H1 (cell line): ENCODE measurements at regions not wholly inside any gene's neighbourhood (a gene's known extent, or its start where the extent isn't known, plus 50 kb on each side); places are given as distances from the start of the nearest gene placed in this dataset.

ENCODE experiments used
- CTCF ChIA-PET: fragments of 300-600 bp; sonication (Branson Sonifier 250); formaldehyde crosslinking; loops from one replicate; lab custom pipeline; 2021; ENCODE audit not compliant: partially characterized antibody; lab: Charles Lee
- POLR2A ChIA-PET: fragments of 300-600 bp; sonication (Branson Sonifier 250); formaldehyde crosslinking; loops from one replicate; lab custom pipeline; 2021; ENCODE audit warnings: inconsistent platforms; ENCODE audit not compliant: partially characterized antibody; lab: Charles Lee
- DNase-seq, 2 experiments: peaks; one replicate each; pipeline versions ENCODE4 v3.0.0 to v3.0.0-alpha.2; 2010 to 2022; ENCODE audit warnings: low spot score in 2 of 2, low read depth in 1 of 2, mixed read lengths in 1 of 2
- FAIRE-seq: peaks from 2 replicates; lab custom pipeline; 2011; peaks lifted over from hg19 to GRCh38; lab: Jason Lieb, UNC
- H2AFZ ChIP-seq: 2 replicates; pipeline ENCODE4 v1.8.1; 2012; ENCODE audit warnings: low read length, inconsistent platforms
- H2AK5ac ChIP-seq: 2 replicates; pipeline ENCODE4 v1.6.1; 2013; ENCODE audit warnings: low read depth, low read length
- H2BK120ac ChIP-seq: replicated peaks from 2 replicates; pipeline ENCODE3; 2013; ENCODE audit warnings: low read depth, low read length, inconsistent platforms
- H2BK12ac ChIP-seq: 2 replicates; pipeline ENCODE4 v1.6.1; 2013; ENCODE audit warnings: low read depth, low read length
- H2BK15ac ChIP-seq: 2 replicates; pipeline ENCODE4 v1.6.1; 2013; ENCODE audit warnings: low read length
- H2BK20ac ChIP-seq: 2 replicates; pipeline ENCODE4 v1.6.1; 2013; ENCODE audit warnings: low read length
- H2BK5ac ChIP-seq: 2 replicates; pipeline ENCODE4 v1.6.1; 2013; ENCODE audit warnings: low read depth, low read length
- H3K14ac ChIP-seq: 2 replicates; pipeline ENCODE4 v1.6.1; 2013; ENCODE audit warnings: inconsistent platforms; ENCODE audit not compliant: insufficient read length
- H3K18ac ChIP-seq: 2 replicates; pipeline ENCODE4 v1.6.1; 2013; ENCODE audit warnings: low read length; ENCODE audit errors: extremely low read depth
- H3K23ac ChIP-seq: 2 replicates; pipeline ENCODE4 v1.6.1; 2013; ENCODE audit warnings: inconsistent platforms; ENCODE audit not compliant: insufficient read length
- H3K23me2 ChIP-seq: 2 replicates; pipeline ENCODE4 v1.6.1; 2013; ENCODE audit warnings: low read depth, low read length
- H3K27ac ChIP-seq: 2 replicates; pipeline ENCODE4 v1.6.1; 2011; ENCODE audit warnings: low read depth, low read length, inconsistent platforms
- H3K27me3 ChIP-seq, 4 experiments: replicated peaks in 1 of 4; 1 replicate in 1 of 4; 2 replicates in 3 of 4; pipeline versions ENCODE4 v1.6.1 to v1.8.1; 2011 to 2013; ENCODE audit warnings: low read length in 3 of 4, mild to moderate bottlenecking in 3 of 4, inconsistent platforms in 2 of 4, mixed read lengths in 2 of 4, moderate library complexity in 1 of 4; ENCODE audit not compliant: control insufficient read depth in 3 of 4, insufficient read depth in 3 of 4; ENCODE audit errors: extremely low read depth in 1 of 4
- H3K36me3 ChIP-seq, 4 experiments: 2 replicates each; pipeline versions ENCODE4 v1.6.1 to v1.8.1; 2011 to 2013; ENCODE audit warnings: mild to moderate bottlenecking in 4 of 4, low read length in 3 of 4, moderate library complexity in 2 of 4, control low read depth in 1 of 4, inconsistent platforms in 1 of 4; ENCODE audit not compliant: insufficient read depth in 4 of 4, control insufficient read depth in 2 of 4
- H3K4ac ChIP-seq: replicated peaks from 2 replicates; pipeline ENCODE3; 2013; ENCODE audit warnings: low read length, low read depth, mixed read lengths, inconsistent platforms; ENCODE audit not compliant: insufficient read length
- H3K4me1 ChIP-seq, 4 experiments: replicated peaks in 1 of 4; 1 replicate in 1 of 4; 2 replicates in 3 of 4; pipeline versions ENCODE4 v1.6.1 to v1.8.1; 2011 to 2013; ENCODE audit warnings: low read length in 3 of 4, inconsistent platforms in 2 of 4, mixed read lengths in 1 of 4; ENCODE audit not compliant: insufficient read depth in 4 of 4, control insufficient read depth in 3 of 4
- H3K4me2 ChIP-seq, 2 experiments: 2 replicates each; pipeline versions ENCODE4 v1.6.1 to v1.8.1; 2011 to 2013; ENCODE audit warnings: low read depth in 2 of 2, low read length in 2 of 2, control low read depth in 1 of 2, inconsistent platforms in 1 of 2, mild to moderate bottlenecking in 1 of 2; ENCODE audit not compliant: insufficient read depth in 1 of 2
- H3K4me3 ChIP-seq, 4 experiments: fragments of 200-600, 300-600 bp in 1 of 4; sonication (generic), shearing (Covaris generic), sonication (Bioruptor Twin) in 1 of 4; 2 replicates each; pipeline versions ENCODE4 v1.5.1 to v1.8.1; 2011 to 2016; ENCODE audit warnings: low read length in 4 of 4, low read depth in 3 of 4, control low read depth in 2 of 4, inconsistent platforms in 2 of 4, mild to moderate bottlenecking in 2 of 4, mixed read lengths in 1 of 4, moderate library complexity in 1 of 4; ENCODE audit not compliant: insufficient read depth in 2 of 4; ENCODE audit errors: extremely low read depth in 1 of 4
- H3K56ac ChIP-seq: replicated peaks from 2 replicates; pipeline ENCODE3; 2013; ENCODE audit warnings: low read depth, mild to moderate bottlenecking, mixed read lengths, low read length, inconsistent platforms; ENCODE audit not compliant: insufficient read length
- H3K79me1 ChIP-seq: 2 replicates; pipeline ENCODE4 v1.6.1; 2013; ENCODE audit warnings: low read depth, low read length, control low read depth
- H3K79me2 ChIP-seq, 2 experiments: 2 replicates each; pipeline versions ENCODE4 v1.6.1 to v1.8.1; 2012 to 2013; ENCODE audit warnings: low read length in 2 of 2, mild to moderate bottlenecking in 2 of 2, inconsistent platforms in 1 of 2; ENCODE audit not compliant: insufficient read depth in 2 of 2, control insufficient read depth in 1 of 2
- H3K9ac ChIP-seq, 4 experiments: replicated peaks in 1 of 4; 1 replicate in 1 of 4; 2 replicates in 3 of 4; pipeline versions ENCODE4 v1.6.1 to v1.8.1; 2011 to 2013; ENCODE audit warnings: low read depth in 3 of 4, low read length in 3 of 4, control low read depth in 2 of 4, mild to moderate bottlenecking in 2 of 4, moderate library complexity in 2 of 4, inconsistent platforms in 1 of 4; ENCODE audit errors: extremely low read depth in 1 of 4
- H3K9me3 ChIP-seq, 2 experiments: 2 replicates each; pipeline versions ENCODE4 v1.6.1 to v1.8.1; 2012 to 2013; ENCODE audit warnings: mild to moderate bottlenecking in 2 of 2, moderate library complexity in 2 of 2, control low read depth in 1 of 2, inconsistent platforms in 1 of 2, low read depth in 1 of 2, low read length in 1 of 2, mixed read lengths in 1 of 2; ENCODE audit not compliant: insufficient read depth in 2 of 2
- H4K20me1 ChIP-seq, 2 experiments: replicated peaks in 1 of 2; 2 replicates each; pipeline versions ENCODE3 to v1.8.1; 2011 to 2013; ENCODE audit warnings: inconsistent platforms in 2 of 2, low read length in 2 of 2, mild to moderate bottlenecking in 1 of 2; ENCODE audit not compliant: insufficient read depth in 2 of 2, control insufficient read depth in 1 of 2
- H4K5ac ChIP-seq: 2 replicates; pipeline ENCODE4 v1.6.1; 2013; ENCODE audit warnings: low read length, low read depth, mixed read lengths, inconsistent platforms; ENCODE audit not compliant: insufficient read length
- H4K8ac ChIP-seq: 2 replicates; pipeline ENCODE4 v1.8.0; 2013; ENCODE audit warnings: mild to moderate bottlenecking, moderate library complexity, low read length, inconsistent platforms; ENCODE audit not compliant: insufficient read depth; ENCODE audit errors: extremely low read depth
- H4K91ac ChIP-seq: replicated peaks from 2 replicates; pipeline ENCODE3; 2013; ENCODE audit warnings: low read length, mixed read lengths, inconsistent platforms; ENCODE audit not compliant: insufficient read length
- BCL11A ChIP-seq, 2 experiments: IDR thresholded peaks; one replicate each; pipeline ENCODE4 v1.6.1; 2011; ENCODE audit warnings: low read depth in 2 of 2, low read length in 2 of 2, mild to moderate bottlenecking in 2 of 2
- CHD1 ChIP-seq: IDR thresholded peaks from 2 replicates; pipeline ENCODE4 v1.6.1; 2012; ENCODE audit warnings: low read depth, low read length, improper control_type of control experiment
- CREB1 ChIP-seq: IDR thresholded peaks from 2 replicates; pipeline ENCODE4 v1.6.1; 2012; ENCODE audit warnings: inconsistent platforms
- EGR1 ChIP-seq: IDR thresholded peaks from 2 replicates; pipeline ENCODE4 v1.6.1; 2011; ENCODE audit warnings: low read depth, low read length, borderline replicate concordance
- EZH2 ChIP-seq: fragments of 200-600 bp; sonication (generic); IDR thresholded peaks from 2 replicates; pipeline ENCODE4 v1.7.1; 2012; ENCODE audit warnings: low read depth, mild to moderate bottlenecking, moderate library complexity, low read length, inconsistent platforms; ENCODE audit not compliant: severe bottlenecking
- GABPA ChIP-seq: IDR thresholded peaks from 2 replicates; pipeline ENCODE4 v1.6.1; 2011; ENCODE audit warnings: mild to moderate bottlenecking, low read length, moderate library complexity, borderline replicate concordance; ENCODE audit not compliant: insufficient read depth
- JUN ChIP-seq: IDR thresholded peaks from 2 replicates; pipeline ENCODE4 v1.6.1; 2011; ENCODE audit warnings: low read depth, mild to moderate bottlenecking, improper control_type of control experiment, low read length
- KDM1A ChIP-seq: fragments of 200-600, 300-600 bp; sonication (generic); IDR thresholded peaks from 2 replicates; pipeline ENCODE4 v1.7.1; 2016; ENCODE audit warnings: mild to moderate bottlenecking, low read length, borderline replicate concordance
- YY1 ChIP-seq: IDR thresholded peaks from 2 replicates; pipeline ENCODE4 v1.6.1; 2011; ENCODE audit warnings: low read depth, mild to moderate bottlenecking, low read length
- whole genome bisulfite sequencing, 2 experiments: shearing (Covaris generic) in 1 of 2; methylation state at CpG; one replicate each; pipeline versions ENCODE4 v1.1.6 to v1.1.7; 2013 to 2015; ENCODE audit warnings: low lambda C conversion rate in 2 of 2, mixed read lengths in 2 of 2, inconsistent platforms in 1 of 2, low coverage in 1 of 2, missing lambda C conversion rate in 1 of 2; ENCODE audit not compliant: insufficient replicate concordance in 2 of 2, insufficient coverage in 1 of 2, insufficient read length in 1 of 2; ENCODE audit errors: extremely low coverage in 1 of 2, missing lambda C conversion rate in 1 of 2; 5-methylcytosine and 5-hydroxymethylcytosine counted together
- TF ChIP-seq, protein P1 (sequence below), 3 experiments: IDR thresholded peaks; 1 replicate in 2 of 3; 2 replicates in 1 of 3; pipeline versions ENCODE4 v1.5.1 to v1.6.1; 2011; ENCODE audit warnings: low read length in 3 of 3, mild to moderate bottlenecking in 3 of 3, inconsistent platforms in 2 of 3, low read depth in 1 of 3, moderate library complexity in 1 of 3; ENCODE audit not compliant: insufficient read depth in 1 of 3; ENCODE audit errors: control extremely low read depth in 1 of 3

GRCh38 chr9:81823672-81824554 lies 104.3 kb upstream of the SPATA31D4 start:
- H3K23ac ChIP-seq: no peak overlapping the region
- H3K79me2 ChIP-seq: no peaks in the 10 kb centered on the region
- H3K23me2 ChIP-seq: no peaks in the 10 kb centered on the region
- H4K5ac ChIP-seq: no peak overlapping the region
- no peak overlapping the region for H3K27ac ChIP-seq
- H3K4me2 ChIP-seq: no peak overlapping the region
- H4K91ac ChIP-seq: no peak overlapping the region
- DNase-seq (no peak), FAIRE-seq (no peak)
- no peak overlapping the region for H3K18ac ChIP-seq
- H2BK15ac ChIP-seq: no peak overlapping the region
- no peaks in the 10 kb centered on the region for H3K79me1 ChIP-seq
- no peak overlapping the region for H3K4me3 ChIP-seq
- H2BK5ac ChIP-seq: no peak overlapping the region
- no peak overlapping the region for H3K4ac ChIP-seq
- no peak overlapping the region for H2AFZ ChIP-seq
- no peak overlapping the region for H2AK5ac ChIP-seq
- no peak overlapping the region for H2BK12ac ChIP-seq
- no peaks in the 10 kb centered on the region for H3K27me3 ChIP-seq
- no peak overlapping the region for H3K56ac ChIP-seq
- H2BK20ac ChIP-seq: no peak overlapping the region
- CTCF ChIA-PET: interaction anchor here (1.2 kb wide), 1 partner anchor 111 kb away, joined by 3 read pairs; no protein-coding TSS in a partner anchor
- no peak overlapping the region for H3K9ac ChIP-seq
- H3K9me3 ChIP-seq: no peaks in the 10 kb centered on the region
- no peak overlapping the region for H4K8ac ChIP-seq
- H3K14ac ChIP-seq: no peak overlapping the region
- peaks cover 5 to 14% (median 9%) of the 10 kb centered on the region in 4 experiments; a peak in 6 of 7 replicates for H3K4me1 ChIP-seq
- 94% methylated on average over 11 of the region's 11 CpGs; no CpG with 5 or more reads in 1 of the 2 experiments for WGBS, 2 experiments
- no peaks in the 10 kb centered on the region for H4K20me1 ChIP-seq
- no peak overlapping the region for H2BK120ac ChIP-seq
- POLR2A ChIA-PET: interaction anchor here (0.6 kb wide), 1 partner anchor 727 kb away, joined by 3 read pairs; no protein-coding TSS in a partner anchor
- H3K36me3 ChIP-seq: no peaks in the 10 kb centered on the region
- TF ChIP-seq, protein P1, sequence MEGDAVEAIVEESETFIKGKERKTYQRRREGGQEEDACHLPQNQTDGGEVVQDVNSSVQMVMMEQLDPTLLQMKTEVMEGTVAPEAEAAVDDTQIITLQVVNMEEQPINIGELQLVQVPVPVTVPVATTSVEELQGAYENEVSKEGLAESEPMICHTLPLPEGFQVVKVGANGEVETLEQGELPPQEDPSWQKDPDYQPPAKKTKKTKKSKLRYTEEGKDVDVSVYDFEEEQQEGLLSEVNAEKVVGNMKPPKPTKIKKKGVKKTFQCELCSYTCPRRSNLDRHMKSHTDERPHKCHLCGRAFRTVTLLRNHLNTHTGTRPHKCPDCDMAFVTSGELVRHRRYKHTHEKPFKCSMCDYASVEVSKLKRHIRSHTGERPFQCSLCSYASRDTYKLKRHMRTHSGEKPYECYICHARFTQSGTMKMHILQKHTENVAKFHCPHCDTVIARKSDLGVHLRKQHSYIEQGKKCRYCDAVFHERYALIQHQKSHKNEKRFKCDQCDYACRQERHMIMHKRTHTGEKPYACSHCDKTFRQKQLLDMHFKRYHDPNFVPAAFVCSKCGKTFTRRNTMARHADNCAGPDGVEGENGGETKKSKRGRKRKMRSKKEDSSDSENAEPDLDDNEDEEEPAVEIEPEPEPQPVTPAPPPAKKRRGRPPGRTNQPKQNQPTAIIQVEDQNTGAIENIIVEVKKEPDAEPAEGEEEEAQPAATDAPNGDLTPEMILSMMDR (IDR thresholded peaks at IDR 0.05; ENCODE audit: control extremely low read depth in 1 of 3, insufficient read depth in 1 of 3, low read depth in 1 of 3, low read length in 3 of 3): no peak
- no peak for TF ChIP-seq GABPA
- no peak for TF ChIP-seq JUN
- no peak for TF ChIP-seq CREB1
- no peak for TF ChIP-seq CHD1
- TF ChIP-seq EGR1: no peak
- TF ChIP-seq EZH2: no peak
- TF ChIP-seq KDM1A: no peak
- no peak for TF ChIP-seq BCL11A (IDR thresholded peaks at IDR 0.05; ENCODE audit: low read depth in 2 of 2, low read length in 2 of 2)
- TF ChIP-seq YY1: no peak
